H9 (cell line): ENCODE measurements at regions not wholly inside any gene's neighbourhood (a gene's known extent, or its start where the extent isn't known, plus 50 kb on each side); places are given as distances from the start of the nearest gene placed in this dataset.
"Not testable (repeated sequence)": the region's sequence is repeated elsewhere in the genome, so short reads cannot be mapped to it uniquely, and the experiment has no call there.

ENCODE experiments used
- DNase-seq: peaks from one replicate; pipeline ENCODE4 v3.0.0-alpha.2; 2017
- H2AFZ ChIP-seq: one replicate; pipeline ENCODE4 v1.6.1; 2013; ENCODE audit warnings: mild to moderate bottlenecking, low read length, control low read depth, moderate library complexity
- H2AK5ac ChIP-seq: 2 replicates; pipeline ENCODE4 v1.6.1; 2013; ENCODE audit warnings: low read length, control low read depth, mixed read lengths; ENCODE audit not compliant: insufficient read length
- H2BK120ac ChIP-seq: one replicate; pipeline ENCODE4 v1.6.1; 2013; ENCODE audit warnings: low read depth, mild to moderate bottlenecking, low read length, control low read depth, inconsistent platforms; ENCODE audit not compliant: poor library complexity, severe bottlenecking
- H2BK12ac ChIP-seq: 2 replicates; pipeline ENCODE4 v1.6.1; 2013; ENCODE audit warnings: low read length, control low read depth, mixed read lengths, low read depth; ENCODE audit not compliant: insufficient read length
- H2BK15ac ChIP-seq: 2 replicates; pipeline ENCODE4 v1.6.1; 2013; ENCODE audit warnings: low read depth, low read length, control low read depth
- H2BK20ac ChIP-seq: one replicate; pipeline ENCODE4 v1.6.1; 2013; ENCODE audit warnings: low read depth, mild to moderate bottlenecking, low read length, control low read depth, inconsistent platforms; ENCODE audit not compliant: poor library complexity, severe bottlenecking
- H2BK5ac ChIP-seq: 2 replicates; pipeline ENCODE4 v1.6.1; 2013; ENCODE audit warnings: low read length, control low read depth, mixed read lengths; ENCODE audit not compliant: insufficient read length
- H3K14ac ChIP-seq: 2 replicates; pipeline ENCODE4 v1.6.1; 2013; ENCODE audit warnings: low read length, control low read depth; ENCODE audit not compliant: insufficient read depth
- H3K18ac ChIP-seq: 2 replicates; pipeline ENCODE4 v1.6.1; 2013; ENCODE audit warnings: low read depth, mild to moderate bottlenecking, mixed read lengths, low read length, control low read depth; ENCODE audit not compliant: insufficient read length
- H3K23ac ChIP-seq: 2 replicates; pipeline ENCODE4 v1.6.1; 2013; ENCODE audit warnings: low read length, control low read depth, mixed read lengths, low read depth; ENCODE audit not compliant: insufficient read length
- H3K23me2 ChIP-seq: 2 replicates; pipeline ENCODE4 v1.6.1; 2013; ENCODE audit warnings: low read depth, mild to moderate bottlenecking, mixed read lengths, low read length, control low read depth; ENCODE audit not compliant: insufficient read length, poor library complexity, severe bottlenecking
- H3K27ac ChIP-seq: 2 replicates; pipeline ENCODE4 v1.5.1; 2013; ENCODE audit warnings: low read length, control low read depth, mixed read lengths, low read depth; ENCODE audit not compliant: insufficient read length
- H3K27me3 ChIP-seq: 2 replicates; pipeline ENCODE4 v1.6.1; 2013; ENCODE audit warnings: low read length, control low read depth, inconsistent platforms; ENCODE audit not compliant: insufficient read depth
- H3K4ac ChIP-seq: 2 replicates; pipeline ENCODE4 v1.6.1; 2013; ENCODE audit warnings: low read depth, mild to moderate bottlenecking, control low read depth, inconsistent platforms, low read length, moderate library complexity
- H3K4me1 ChIP-seq: 2 replicates; pipeline ENCODE4 v1.6.1; 2013; ENCODE audit warnings: low read length, control low read depth, inconsistent platforms; ENCODE audit not compliant: insufficient read depth
- H3K4me2 ChIP-seq: 2 replicates; pipeline ENCODE4 v1.6.1; 2013; ENCODE audit warnings: low read length, control low read depth, mixed read lengths; ENCODE audit not compliant: insufficient read length, insufficient read depth
- H3K56ac ChIP-seq: 2 replicates; pipeline ENCODE4 v1.6.1; 2013; ENCODE audit warnings: low read depth, mild to moderate bottlenecking, mixed read lengths, low read length, control low read depth; ENCODE audit not compliant: insufficient read length
- H3K79me1 ChIP-seq: 2 replicates; pipeline ENCODE4 v1.6.1; 2013; ENCODE audit warnings: low read depth, mild to moderate bottlenecking, moderate library complexity, low read length, control low read depth, inconsistent platforms; ENCODE audit not compliant: insufficient read depth, poor library complexity, severe bottlenecking
- H3K79me2 ChIP-seq: 2 replicates; pipeline ENCODE4 v1.6.1; 2013; ENCODE audit warnings: low read length, control low read depth, inconsistent platforms; ENCODE audit not compliant: insufficient read depth
- H3K9ac ChIP-seq: 2 replicates; pipeline ENCODE4 v1.6.1; 2013; ENCODE audit warnings: low read length, control low read depth, mixed read lengths; ENCODE audit not compliant: insufficient read length; ENCODE audit errors: extremely low read depth
- H3K9me3 ChIP-seq: one replicate; pipeline ENCODE4 v1.6.1; 2013; ENCODE audit warnings: low read depth, low read length, inconsistent platforms; ENCODE audit not compliant: control insufficient read depth
- H3T11ph ChIP-seq: one replicate; pipeline ENCODE4 v1.6.1; 2013; ENCODE audit warnings: mild to moderate bottlenecking, low read length, control low read depth, inconsistent platforms
- H4K20me1 ChIP-seq: one replicate; pipeline ENCODE4 v1.6.1; 2013; ENCODE audit not compliant: control insufficient read depth, insufficient read length, insufficient read depth
- H4K5ac ChIP-seq: 2 replicates; pipeline ENCODE4 v1.6.1; 2013; ENCODE audit warnings: low read depth, mild to moderate bottlenecking, mixed read lengths, low read length, control low read depth; ENCODE audit not compliant: insufficient read length
- H4K8ac ChIP-seq: replicated peaks from 2 replicates; pipeline ENCODE4 v1.6.1; 2013; ENCODE audit warnings: low read length, control low read depth, mixed read lengths, low read depth; ENCODE audit not compliant: insufficient read length
- H4K91ac ChIP-seq: 2 replicates; pipeline ENCODE4 v1.6.1; 2013; ENCODE audit warnings: low read depth, mild to moderate bottlenecking, moderate library complexity, mixed read lengths, low read length, control low read depth; ENCODE audit not compliant: insufficient read length
- H3K27ac Mint-ChIP-seq, 3 experiments: 2 replicates in 2 of 3; 3 replicates in 1 of 3; pipeline ENCODE4 v1.8.0; 2020 to 2021; ENCODE audit warnings: mixed read lengths in 3 of 3, mild to moderate bottlenecking in 1 of 3, moderate library complexity in 1 of 3
- H3K27me3 Mint-ChIP-seq: 2 replicates; pipeline ENCODE4 v1.8.0; 2021; ENCODE audit warnings: low read depth, mild to moderate bottlenecking, moderate library complexity, mixed read lengths
- H3K36me3 Mint-ChIP-seq, 3 experiments: 2 replicates in 2 of 3; 3 replicates in 1 of 3; pipeline ENCODE4 v1.8.0; 2020 to 2021; ENCODE audit warnings: low read depth in 3 of 3, mixed read lengths in 3 of 3; ENCODE audit not compliant: insufficient read depth in 1 of 3
- H3K4me1 Mint-ChIP-seq, 2 experiments: 2 replicates each; pipeline ENCODE4 v1.8.0; 2020; ENCODE audit warnings: mixed read lengths in 2 of 2
- H3K4me3 Mint-ChIP-seq, 2 experiments: 2 replicates in 1 of 2; 3 replicates in 1 of 2; pipeline ENCODE4 v1.8.0; 2020 to 2021; ENCODE audit warnings: mild to moderate bottlenecking in 2 of 2, mixed read lengths in 2 of 2, moderate library complexity in 1 of 2
- H3K9me3 Mint-ChIP-seq, 2 experiments: 2 replicates in 1 of 2; 3 replicates in 1 of 2; pipeline ENCODE4 v1.8.0; 2020; ENCODE audit warnings: mild to moderate bottlenecking in 2 of 2, mixed read lengths in 2 of 2, moderate library complexity in 1 of 2
- WGBS: extraction: QIAGEN DNeasy Blood & Tissue Kit; methylation state at CpG from one replicate; pipeline ENCODE4 v1.1.7; 2013; ENCODE audit warnings: missing lambda C conversion rate, low lambda C conversion rate, mixed read lengths; ENCODE audit not compliant: insufficient read length; ENCODE audit errors: extremely low coverage; 5-methylcytosine and 5-hydroxymethylcytosine counted together

GRCh38 chr6:79361074-79361473 lies 126.6 kb upstream of the HMGN3 start:
- not testable (repeated sequence) for H2BK15ac ChIP-seq

More at GRCh38 chr6:79361074-79361473, 126.6 kb upstream of the HMGN3 start:
- H2BK12ac ChIP-seq, H2BK120ac ChIP-seq, H3K27me3 Mint-ChIP-seq, H3K18ac ChIP-seq, DNase-seq, H3K79me1 ChIP-seq, H3K23ac ChIP-seq, H3K4ac ChIP-seq, H3K27ac ChIP-seq, H3K27ac Mint-ChIP-seq, H4K5ac ChIP-seq, H3K23me2 ChIP-seq, H2BK5ac ChIP-seq, H3K4me3 Mint-ChIP-seq, H3K56ac ChIP-seq, H3T11ph ChIP-seq, H3K79me2 ChIP-seq, H2AK5ac ChIP-seq, H3K4me2 ChIP-seq, H3K36me3 Mint-ChIP-seq, H4K91ac ChIP-seq, H3K9me3 ChIP-seq, H3K27me3 ChIP-seq, H4K20me1 ChIP-seq, H3K4me1 Mint-ChIP-seq, H3K14ac ChIP-seq, H4K8ac ChIP-seq, H2AFZ ChIP-seq, H2BK20ac ChIP-seq, H3K4me1 ChIP-seq, H3K9ac ChIP-seq: not testable (repeated sequence)
- peaks cover 15 to 23% of the 10 kb centered on the region in 2 experiments for H3K9me3 Mint-ChIP-seq
- WGBS, result no CpG with 5 or more reads among the region's 2 CpGs
